Left kidney (tissue), 1 donor: ENCODE measurements at regions not wholly inside any gene's neighbourhood (a gene's known extent, or its start where the extent isn't known, plus 50 kb on each side); places are given as distances from the start of the nearest gene placed in this dataset.
A peak's percentile ranks its signal among the peaks of the same experiment; 100 is the strongest.

Experiments used
- DNase-seq: peaks from one replicate; pipeline ENCODE4 v3.0.0-alpha.2; 2013

DNA sequence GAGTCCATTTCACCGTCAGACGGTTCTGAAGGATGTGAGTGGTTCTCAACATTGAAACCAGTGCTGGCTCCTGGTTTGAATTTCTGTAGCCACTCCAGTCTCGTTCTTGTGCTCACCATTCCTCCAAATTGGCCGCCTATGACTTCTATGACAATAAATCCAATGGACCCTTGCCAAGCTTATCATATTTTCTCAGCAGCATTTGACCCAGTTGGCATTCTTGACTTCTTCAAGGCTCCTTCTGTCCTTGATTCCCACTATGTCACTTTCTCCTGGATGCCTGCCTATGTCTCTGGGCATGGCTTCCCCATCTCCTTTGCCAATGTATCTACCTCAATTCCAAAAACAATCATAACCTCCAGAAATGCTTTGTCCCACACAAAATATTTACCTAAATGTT, 756.0 kb upstream of the NRSN1 start:
- no peak for DNase-seq

DNA sequence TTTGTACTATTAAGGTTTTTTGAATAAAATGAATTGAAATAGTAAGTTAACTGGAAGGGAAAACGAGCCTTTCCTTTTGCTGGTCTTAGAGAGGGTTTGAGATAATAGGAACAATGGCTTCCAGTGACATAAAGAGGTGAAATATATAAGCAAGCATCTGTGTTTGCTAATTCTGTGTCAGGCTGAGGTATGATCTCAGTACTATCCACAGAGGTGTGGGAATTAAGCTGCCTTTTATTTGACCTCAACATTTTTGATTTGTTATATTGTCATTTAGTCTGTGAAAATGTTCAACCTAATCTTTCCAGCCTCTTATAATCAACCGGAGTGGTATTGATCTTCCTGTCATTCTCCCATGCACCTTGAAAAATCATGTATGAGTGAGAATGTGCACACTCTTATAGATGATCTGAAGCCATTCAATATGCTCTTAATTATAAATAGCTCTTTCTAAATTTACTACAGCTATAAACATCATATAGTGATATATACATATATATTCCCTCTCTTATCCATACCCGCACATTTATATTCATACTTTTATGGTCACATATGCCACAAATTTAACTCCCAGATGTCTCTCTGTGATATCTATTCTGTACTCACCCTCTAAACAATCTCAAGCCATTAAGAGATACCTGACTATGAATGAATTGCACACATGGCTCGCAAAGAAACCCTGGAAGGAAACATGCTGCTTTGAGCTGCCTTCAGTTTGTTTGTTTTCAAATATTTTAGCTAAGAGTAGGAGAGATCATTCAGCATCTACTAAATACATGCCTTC, 754.7 kb upstream of the NRSN1 start:
- DNase-seq = no peak

DNA sequence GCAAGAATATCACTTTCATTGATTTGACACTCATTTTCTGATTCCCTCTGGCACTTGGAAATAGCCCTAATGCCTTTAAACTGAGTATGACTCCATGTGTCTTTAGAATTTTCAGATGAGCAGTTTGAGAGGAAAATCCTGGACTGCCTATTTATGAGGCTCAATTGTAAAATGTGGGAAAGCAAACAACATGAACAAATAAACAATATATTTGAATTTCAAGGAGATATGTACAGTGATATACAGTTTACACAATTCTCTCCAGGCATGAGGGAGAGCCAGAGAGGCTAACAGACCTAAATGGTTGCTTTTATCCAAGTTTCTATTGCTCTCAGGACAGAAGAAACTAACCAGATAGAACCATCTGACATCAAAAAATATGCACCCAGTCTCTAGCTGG, 748.2 kb upstream of the NRSN1 start:
- DNase-seq = no peak

DNA sequence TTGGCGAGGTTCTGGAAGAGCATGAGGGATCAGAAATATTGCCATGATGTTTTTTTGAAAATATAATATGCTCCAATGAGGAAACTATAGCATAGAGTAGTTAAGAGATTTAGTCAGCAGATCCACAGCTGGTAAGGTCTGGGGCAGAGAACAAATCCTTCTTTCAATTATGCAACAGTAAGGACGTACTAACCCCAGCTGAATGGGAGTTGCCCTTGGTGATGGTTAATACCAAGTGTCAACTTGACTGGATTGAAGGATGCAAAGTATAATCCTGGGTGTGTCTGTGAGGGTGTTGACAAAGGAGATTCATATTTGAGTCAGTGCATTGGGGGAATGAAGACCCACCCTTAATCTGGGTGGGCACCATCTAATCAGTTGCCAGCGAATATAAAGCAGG, 745.5 kb upstream of the NRSN1 start:
- no peak for DNase-seq

DNA sequence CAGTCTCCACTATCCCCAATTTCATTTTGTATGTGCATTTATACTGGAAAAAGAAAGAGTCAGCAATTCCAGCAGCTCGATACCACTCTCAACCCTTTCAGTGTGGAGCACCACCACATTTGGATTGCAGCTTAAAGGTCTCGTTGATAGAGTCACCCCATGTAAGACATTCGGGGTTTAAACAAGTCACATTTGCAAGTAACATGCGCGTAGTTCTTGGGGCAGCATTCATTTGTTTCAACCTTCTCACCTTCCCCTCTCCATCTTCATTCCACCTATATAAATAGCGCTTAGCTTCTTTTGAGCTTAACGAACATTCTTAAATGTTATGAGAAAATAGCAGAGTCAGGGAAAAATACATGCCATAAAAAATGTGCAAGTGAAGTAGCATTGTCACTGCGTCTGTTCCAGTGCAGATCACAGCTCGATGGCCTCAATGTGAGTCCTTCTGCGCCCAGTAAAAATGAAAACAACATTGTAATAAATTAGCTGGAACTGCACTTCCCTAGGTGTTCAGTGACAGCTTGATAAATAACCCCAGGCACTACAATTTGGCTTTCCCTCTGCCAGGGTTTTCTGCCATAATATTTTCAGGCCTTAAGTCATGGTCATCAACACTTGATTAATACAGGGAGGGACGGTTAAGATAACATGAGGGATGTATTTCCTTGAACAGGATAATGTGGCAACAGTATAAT, 737.8 kb upstream of the NRSN1 start:
- DNase-seq = no peak

DNA sequence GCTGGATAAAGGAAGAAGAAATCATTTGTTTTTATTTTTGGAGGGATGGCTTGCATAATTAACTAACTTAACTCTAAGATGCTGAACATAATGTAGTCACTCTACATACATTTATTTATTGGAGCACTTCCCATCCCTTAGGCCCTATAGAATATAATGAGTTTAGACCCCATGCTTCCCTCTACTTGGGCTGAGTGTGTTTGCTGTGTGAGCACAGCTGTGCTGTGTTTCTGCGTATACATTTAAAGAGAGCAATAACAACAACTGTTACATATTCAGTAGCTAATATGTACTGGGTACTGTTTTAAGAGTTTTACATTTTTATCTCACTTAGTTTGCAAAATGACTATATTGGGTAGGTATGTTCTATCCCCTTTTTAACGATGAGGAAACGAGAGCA, 736.6 kb upstream of the NRSN1 start:
- no peak for DNase-seq

DNA sequence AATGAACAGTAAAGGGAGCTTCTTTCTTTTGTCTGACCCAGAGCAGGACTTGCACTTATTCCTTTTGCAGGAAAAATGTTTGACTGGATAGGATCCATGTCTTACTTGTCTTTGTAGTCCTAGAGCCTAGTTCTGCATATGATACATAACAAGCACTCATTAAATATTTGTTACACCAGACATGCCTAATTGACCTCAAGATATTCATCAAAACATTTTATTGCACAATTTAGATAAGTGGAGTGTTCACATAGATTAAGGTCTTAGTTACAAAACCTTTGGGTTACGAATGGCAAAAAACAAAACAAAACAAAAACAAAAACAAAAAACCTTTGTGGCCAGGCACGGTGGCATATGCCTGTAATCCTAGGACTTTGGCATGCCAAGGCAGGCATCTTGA, 735.8 kb upstream of the NRSN1 start:
- no peak for DNase-seq

DNA sequence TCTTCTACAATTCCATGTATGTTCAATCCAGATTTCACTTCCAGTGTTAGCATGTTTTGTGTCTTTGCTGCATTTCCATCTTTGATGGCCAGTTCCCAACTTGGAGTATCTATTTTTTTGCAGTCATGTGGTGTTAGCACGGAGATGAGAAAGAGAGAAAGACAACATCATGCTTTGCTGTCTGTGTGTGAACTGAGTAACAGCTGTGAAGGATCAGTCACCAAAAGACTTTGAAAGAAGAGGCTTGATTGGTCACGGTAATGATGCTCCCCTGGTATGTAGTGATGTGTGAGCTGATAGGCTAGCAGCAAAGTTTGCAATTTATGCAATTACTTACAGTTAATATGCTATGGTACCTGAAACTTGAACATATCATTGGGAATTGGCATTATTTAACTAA, 731.3 kb upstream of the NRSN1 start:
- DNase-seq = no peak

DNA sequence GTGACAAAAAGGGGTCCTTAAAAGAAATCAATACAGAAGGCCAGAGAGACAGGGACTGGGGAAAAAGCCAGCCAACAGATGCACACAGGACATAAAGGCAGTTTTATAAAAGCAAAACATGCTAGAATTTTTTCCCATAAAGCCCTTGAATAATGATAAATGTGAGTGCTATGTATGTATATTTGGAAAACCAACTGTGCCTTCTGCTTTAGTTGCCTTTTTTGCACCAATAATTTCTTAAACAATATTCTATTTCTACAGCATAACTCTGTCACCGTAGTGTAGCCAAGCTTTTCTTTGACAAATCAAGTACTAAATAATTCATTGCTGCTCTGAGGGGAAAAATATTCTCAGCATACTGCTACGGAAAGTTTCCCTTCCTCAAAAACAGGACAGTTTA, 730.6 kb upstream of the NRSN1 start:
- DNase-seq = no peak

DNA sequence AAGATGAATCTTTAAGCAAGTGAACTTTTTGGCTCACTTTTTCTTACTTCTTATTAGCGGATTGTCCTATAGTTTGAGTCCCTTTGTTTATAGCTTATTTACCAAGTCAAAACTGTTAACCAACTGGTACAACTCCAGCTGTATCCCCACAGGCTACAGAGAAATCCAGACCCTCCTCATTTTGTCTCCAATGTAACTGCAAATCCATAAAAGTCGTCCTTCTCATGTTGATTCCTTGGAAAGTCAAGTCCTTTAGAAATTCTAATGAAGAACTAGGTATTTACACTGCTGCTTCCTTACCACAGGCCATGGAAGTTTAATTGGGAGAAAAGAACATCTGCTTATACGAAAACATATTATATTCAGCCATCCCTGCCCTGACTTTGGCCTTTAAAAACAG, 729.1 kb upstream of the NRSN1 start:
- no peak for DNase-seq

DNA sequence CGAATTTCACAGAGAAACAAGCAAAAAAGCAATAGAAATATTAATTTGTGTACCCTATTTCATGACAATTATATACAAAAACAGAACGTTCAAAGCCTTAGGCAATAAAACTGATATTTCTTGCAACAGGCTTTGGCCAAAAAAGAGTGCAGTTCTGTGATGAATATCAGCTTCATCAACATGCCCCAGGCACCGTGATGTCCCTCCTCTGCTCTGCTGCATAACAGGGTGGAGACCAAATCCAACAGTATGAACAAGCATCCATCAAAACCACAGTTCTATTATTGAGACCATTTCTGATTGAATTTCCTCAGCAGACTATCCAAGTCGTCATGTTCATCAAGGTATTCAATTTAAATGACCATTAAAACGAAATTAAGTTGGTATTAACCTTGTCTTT, 722.6 kb upstream of the NRSN1 start:
- DNase-seq = no peak

DNA sequence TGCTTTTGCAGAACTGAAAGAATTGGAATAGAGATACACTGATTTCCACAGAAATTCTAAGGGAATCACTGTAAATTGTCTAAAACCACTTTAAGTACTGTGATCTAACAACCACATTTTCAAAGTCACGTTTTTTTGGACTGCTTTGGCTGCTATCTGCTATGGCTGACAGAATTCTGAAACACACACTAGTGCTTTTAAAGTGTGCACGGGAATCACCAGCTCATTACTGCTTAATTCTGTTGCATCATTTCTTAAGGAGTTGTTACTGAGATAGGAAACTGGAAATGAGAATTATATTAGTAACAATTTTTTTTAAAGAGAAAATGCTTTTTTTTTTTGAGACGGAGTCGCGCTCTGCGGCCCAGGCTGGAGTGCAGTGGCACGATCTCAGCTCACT, 716.5 kb upstream of the NRSN1 start:
- DNase-seq = no peak

DNA sequence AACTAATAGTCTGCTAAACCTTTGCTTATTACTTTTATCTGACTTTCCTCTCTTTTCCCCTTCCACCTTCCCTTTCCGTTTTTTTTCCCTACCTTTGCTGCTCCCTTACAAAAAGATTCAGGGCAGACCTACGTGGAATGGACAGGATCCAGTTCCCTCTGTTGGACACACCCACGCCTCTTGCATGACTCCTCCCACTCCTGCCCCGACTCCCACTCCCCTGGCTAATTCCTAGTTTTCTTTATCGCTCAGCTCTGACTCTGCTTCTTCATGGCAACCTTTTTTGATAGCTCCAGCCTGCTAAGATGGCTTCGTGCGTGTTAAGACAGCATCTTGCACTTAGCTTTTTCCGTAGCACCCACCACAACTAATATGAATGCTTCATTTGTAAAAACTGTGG, 715.6 kb upstream of the NRSN1 start:
- DNase-seq = no peak

DNA sequence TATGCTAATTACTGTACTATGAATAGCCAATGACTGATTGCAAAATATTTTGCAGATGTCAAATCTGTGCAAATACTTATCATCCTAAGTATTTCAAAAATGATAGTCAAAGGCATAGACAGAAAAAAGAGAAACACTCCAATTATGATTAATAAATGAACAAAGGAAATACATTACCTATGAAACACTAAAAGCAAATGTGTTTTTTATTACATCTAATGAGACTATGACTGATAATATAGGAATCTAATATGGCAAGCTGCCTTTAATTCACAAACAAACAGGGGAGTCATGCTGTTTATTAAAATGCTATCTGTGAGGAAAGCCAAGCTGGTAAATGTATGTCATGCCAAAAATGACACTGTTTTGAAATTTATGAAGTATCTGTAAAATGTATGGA, 713.2 kb upstream of the NRSN1 start:
- DNase-seq = no peak

DNA sequence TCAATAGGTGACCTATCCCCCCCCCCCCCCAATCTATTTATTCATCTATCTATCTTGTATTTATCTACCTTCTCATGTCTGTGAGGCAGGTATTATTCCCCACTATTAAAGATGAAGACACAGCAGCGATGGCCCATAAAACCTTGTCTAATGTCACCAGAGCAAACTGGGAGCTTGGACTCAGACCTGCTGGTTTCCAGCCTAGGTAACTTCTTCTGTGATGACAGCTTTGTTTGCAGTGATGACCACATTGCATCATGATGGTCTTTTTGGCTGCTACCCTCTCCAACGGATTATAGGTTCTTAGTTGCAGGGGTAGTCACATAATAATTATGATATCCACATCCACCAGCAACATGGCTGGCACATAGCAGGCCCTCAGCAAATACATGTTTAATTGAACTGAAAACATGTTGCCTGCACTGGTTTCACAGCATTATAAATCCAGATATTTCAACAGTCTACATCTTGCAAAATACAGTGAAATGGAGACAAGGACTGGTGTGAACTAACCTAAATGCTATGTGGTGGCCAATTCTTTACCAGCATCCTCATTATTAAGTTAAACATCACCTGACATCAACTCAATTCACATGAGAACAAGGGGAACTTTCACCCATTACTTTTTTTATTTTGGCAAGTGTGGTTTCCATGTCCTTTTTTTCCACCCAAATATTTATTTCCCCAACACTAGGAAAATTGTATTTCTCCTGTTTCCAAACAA, 712.5 kb upstream of the NRSN1 start:
- no peak for DNase-seq

DNA sequence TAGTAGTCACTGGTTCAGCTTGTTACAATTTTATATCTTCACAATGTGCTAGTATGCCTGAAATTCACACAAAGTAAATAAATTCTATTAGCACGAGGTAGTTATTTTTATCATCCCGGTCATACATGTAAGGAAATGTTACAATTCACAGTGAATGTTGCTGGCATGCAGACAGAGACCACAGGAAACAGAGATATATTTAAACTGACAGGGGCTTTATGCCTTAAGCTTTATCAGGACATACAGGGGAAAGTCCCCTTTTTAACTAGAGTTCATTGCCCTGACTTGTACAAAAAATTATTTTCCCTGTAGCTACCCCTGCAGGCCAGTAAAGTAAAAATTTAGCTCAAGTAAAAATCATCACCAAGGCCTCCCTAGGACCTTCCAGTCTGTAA, 712.0 kb upstream of the NRSN1 start:
- DNase-seq = peak; percentile 74

DNA sequence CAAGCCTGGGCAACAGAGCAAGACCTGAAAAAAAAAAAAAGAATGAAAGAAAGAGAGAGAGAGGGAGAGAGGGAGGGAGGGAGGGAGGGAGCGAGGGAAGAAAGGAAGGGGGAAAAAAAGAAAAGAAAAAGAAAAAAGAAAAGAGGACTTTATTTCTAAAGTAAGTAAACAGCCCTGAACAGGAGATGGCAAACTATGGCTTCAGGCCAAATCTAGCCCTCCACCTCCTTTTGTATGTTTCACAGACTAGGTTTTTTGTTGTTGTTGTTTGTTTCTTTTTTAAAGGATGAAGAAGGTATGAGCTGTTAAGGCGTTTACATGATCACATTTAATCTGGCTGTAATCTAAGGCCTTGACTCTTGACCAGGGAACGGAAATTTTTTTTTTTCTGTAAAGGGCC, 711.1 kb upstream of the NRSN1 start:
- no peak for DNase-seq

DNA sequence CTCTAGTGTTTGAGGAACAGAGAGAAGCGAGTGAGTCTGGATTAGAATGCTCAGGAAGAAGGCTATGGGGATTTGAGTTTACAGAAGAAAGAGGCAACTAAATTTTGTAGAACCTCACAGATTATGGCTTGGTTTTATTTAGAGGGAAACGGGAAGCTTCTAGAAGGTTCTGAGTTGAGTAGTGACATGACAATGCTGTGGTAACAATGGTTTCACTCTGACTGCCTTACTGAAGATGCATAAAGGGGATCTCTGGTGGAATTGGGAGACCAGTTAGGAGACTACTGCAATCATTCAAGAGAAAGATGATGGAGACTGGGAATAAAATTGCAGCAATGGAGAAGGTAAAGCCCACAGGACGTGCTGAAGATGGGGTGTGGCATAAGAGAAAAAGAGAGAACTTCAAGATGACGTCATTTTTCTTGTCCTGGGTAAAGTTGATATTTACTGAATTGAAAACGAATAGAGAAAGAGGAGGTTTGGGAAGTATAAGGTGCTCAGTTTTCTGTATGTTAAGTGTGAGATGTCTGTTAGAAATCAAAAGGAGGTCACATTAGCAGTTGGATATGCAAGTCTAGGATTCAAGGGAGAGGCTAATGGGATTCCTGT, 710.1 kb upstream of the NRSN1 start:
- no peak for DNase-seq

DNA sequence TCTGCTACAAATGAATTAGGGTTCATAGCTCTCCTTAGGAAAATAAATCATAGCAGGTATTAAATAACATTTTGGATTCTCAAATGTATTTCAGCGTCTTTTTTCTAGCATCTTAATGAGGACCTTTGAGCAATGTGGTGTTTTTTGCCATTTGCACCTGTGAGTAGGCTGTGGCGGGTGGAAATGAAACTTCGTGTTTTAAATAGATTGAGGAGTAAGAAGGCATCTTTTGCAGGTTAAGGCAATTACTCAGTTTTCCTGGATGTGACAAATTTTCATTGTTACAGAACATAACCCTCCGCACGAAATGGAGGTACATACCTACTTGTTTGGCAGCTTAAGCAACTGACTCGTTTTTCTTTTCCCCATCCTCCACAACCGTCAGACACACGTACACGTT, 708.9 kb upstream of the NRSN1 start:
- DNase-seq = no peak

DNA sequence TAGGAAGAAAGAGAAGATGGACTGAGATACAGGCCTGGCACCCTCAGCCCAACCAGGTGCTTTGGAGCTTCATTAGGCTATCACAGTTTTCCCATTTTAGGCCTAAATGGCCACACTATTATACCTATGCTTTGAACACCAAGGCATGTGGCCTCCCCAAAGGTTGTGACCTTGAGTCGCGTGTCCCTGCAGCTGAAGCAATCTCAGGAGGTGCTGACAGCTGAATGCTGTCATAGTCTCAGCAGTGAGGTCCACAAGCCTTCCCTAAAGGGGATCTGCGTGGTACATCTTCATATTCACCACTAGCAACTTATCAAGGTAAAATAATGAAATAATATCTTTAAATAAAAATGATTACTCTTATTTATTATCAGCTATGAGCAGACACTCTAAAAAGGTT, 707.9 kb upstream of the NRSN1 start:
- no peak for DNase-seq

DNA sequence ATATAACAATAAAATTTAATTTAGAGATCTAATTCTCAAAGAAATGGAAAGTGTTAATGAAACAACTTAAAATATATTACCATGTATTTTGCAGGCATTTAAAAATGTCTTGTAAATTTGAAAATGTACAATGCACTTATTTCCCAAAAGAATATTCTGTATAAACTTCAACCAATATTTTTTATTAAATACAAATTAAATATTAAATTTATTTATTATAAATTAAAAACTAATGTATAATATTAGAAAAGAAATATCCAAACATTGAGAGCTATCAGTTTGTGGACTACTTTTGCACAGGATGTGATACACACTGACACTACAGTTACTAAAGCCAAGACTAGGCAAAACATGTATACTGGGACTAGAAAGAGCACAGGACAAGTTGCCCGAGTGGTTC, 707.0 kb upstream of the NRSN1 start:
- DNase-seq = no peak

DNA sequence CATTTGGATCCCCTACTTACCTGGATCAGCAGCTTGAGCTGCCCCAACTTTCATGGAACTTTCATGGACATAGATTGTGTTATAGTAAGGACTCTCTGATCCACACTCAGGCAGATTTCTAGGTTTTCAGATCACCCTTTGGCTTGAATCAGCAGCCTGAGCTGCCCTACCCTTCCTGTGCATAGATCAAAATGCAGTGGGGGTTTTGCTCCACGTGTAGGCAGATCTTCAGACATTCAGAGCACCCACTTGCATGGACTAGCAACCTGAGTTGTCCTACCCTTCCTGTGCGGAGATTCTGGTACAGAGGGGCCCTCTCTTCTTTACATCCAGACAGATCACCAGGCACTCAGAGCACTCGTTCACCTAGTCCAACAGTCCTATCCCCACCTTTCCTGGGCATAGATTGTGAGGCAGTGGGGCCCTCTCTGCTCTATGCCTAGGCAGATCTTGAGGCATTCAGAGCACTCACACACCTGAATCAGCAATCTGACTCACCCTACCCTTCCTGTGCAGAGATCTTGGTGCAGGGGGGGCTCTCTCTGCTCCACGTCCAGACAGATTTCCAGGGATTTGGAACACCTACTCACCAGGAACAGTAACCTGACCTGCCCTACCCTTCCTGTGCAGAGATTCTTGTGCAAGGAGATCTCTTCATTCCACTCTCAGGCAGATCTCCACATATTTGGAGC, 705.2 kb upstream of the NRSN1 start:
- no peak for DNase-seq
